Breast epithelium (tissue), 4 donors: ENCODE measurements at regions not wholly inside any gene's neighbourhood (a gene's known extent, or its start where the extent isn't known, plus 50 kb on each side); places are given as distances from the start of the nearest gene placed in this dataset.

Experiments used
- DNase-seq, 2 donors: peaks; one replicate each; pipeline ENCODE4 v3.0.0-alpha.2; 2019; ENCODE audit warnings: low spot score in 2 of 2
- H3K27ac ChIP-seq, 2 donors: fragments of 200-600 bp; sonication (generic) in 1 of 2; one replicate each; pipeline ENCODE4 v1.5.1; 2016 to 2019; ENCODE audit warnings: mild to moderate bottlenecking in 1 of 2
- H3K27me3 ChIP-seq, 2 donors: fragments of 200-600 bp; sonication (generic) in 1 of 2; one replicate each; pipeline versions ENCODE4 v1.5.1 to v1.6.0; 2017 to 2019; ENCODE audit warnings: control low read depth in 1 of 2, mild to moderate bottlenecking in 1 of 2
- H3K36me3 ChIP-seq: fragments of 200-600 bp; one replicate; pipeline ENCODE4 v1.5.1; 2019
- H3K4me1 ChIP-seq, 2 donors: fragments of 200-600 bp; sonication (generic); one replicate each; pipeline ENCODE4 v1.5.1; 2016 to 2019; ENCODE audit warnings: control low read depth in 1 of 2
- H3K4me3 ChIP-seq, 3 donors: fragments of 200-600 bp; sonication (generic); 1 replicate in 2 of 3; 2 replicates in 1 of 3; pipeline ENCODE4 v1.5.1; 2016 to 2019; ENCODE audit warnings: mild to moderate bottlenecking in 3 of 3, moderate library complexity in 2 of 3
- H3K9me3 ChIP-seq, 2 donors: fragments of 200-600 bp; sonication (generic) in 1 of 2; one replicate each; pipeline ENCODE4 v1.5.1; 2016 to 2019; ENCODE audit warnings: control low read depth in 1 of 2
- CTCF ChIP-seq, 3 donors: fragments of 450-650 bp; IDR thresholded peaks; one replicate each; pipeline ENCODE4 v1.5.1; 2016 to 2017; ENCODE audit warnings: antibody characterized with exemption in 3 of 3, mild to moderate bottlenecking in 3 of 3, moderate library complexity in 3 of 3
- POLR2A ChIP-seq: fragments of 450-650 bp; IDR thresholded peaks from one replicate; pipeline ENCODE4 v1.6.1; 2016; ENCODE audit warnings: antibody characterized with exemption, mild to moderate bottlenecking, moderate library complexity
- POLR2AphosphoS5 ChIP-seq, 3 donors: sonication (generic); formaldehyde crosslinking; IDR thresholded peaks; one replicate each; pipeline ENCODE4 v1.6.1; 2017; ENCODE audit warnings: antibody characterized with exemption in 3 of 3
- intact Hi-C: fragments of 100-400 bp; cut with DNase I; formaldehyde crosslinking; loops from one replicate; pipeline ENCODE4 v1.15.1; 2023; ENCODE audit warnings: low total_unique reads

GRCh38 chr5:43967165-43967564 is 364.2 kb downstream of the NNT start:
- Histone ChIP-seq H3K4me1 (no peaks in the 10 kb centered on the region), H3K4me3 (no peak overlapping the region), H3K27me3 (no peaks in the 10 kb centered on the region), H3K27ac (no peak overlapping the region), H3K36me3 (no peaks in the 10 kb centered on the region), H3K9me3 (no peaks in the 10 kb centered on the region)
- DNase-seq, result no peak
- TF ChIP-seq POLR2A, result no peak
- TF ChIP-seq CTCF (IDR thresholded peaks at IDR 0.05), result no peak
- no peak for TF ChIP-seq POLR2AphosphoS5 (IDR thresholded peaks at IDR 0.05)
- intact Hi-C loops, result no loop called here

GRCh38 chr5:43959144-43959543 is 356.2 kb downstream of the NNT start:
- H3K4me1 ChIP-seq, result no peaks in the 10 kb centered on the region
- TF ChIP-seq POLR2A (no peak), CTCF (IDR thresholded peaks at IDR 0.05) (no peak), POLR2AphosphoS5 (IDR thresholded peaks at IDR 0.05) (no peak)
- H3K9me3 ChIP-seq, result peaks cover 0 to 10% of the 10 kb centered on the region in 2 donors
- no peaks in the 10 kb centered on the region for H3K27me3 ChIP-seq
- intact Hi-C loops, result no loop called here
- no peak overlapping the region for H3K4me3 ChIP-seq
- DNase-seq, result no peak
- H3K27ac ChIP-seq, result no peak overlapping the region
- H3K36me3 ChIP-seq, result no peaks in the 10 kb centered on the region

GRCh38 chr5:43947935-43948334 is 345.0 kb downstream of the NNT start:
- no peak for DNase-seq
- Histone ChIP-seq H3K4me1 (no peaks in the 10 kb centered on the region), H3K27ac (no peak overlapping the region), H3K27me3 (no peaks in the 10 kb centered on the region), H3K36me3 (no peaks in the 10 kb centered on the region), H3K9me3 (peaks cover 4 to 12% of the 10 kb centered on the region in 2 donors), H3K4me3 (no peak overlapping the region)
- TF ChIP-seq POLR2A (no peak), POLR2AphosphoS5 (IDR thresholded peaks at IDR 0.05) (peak in 1 of 3 donors; percentile 44), CTCF (IDR thresholded peaks at IDR 0.05) (no peak)
- intact Hi-C loops, result no loop called here

- DNase-seq, result no peak
- Histone ChIP-seq H3K4me3 (no peak overlapping the region), H3K9me3 (peaks cover 4 to 18% of the 10 kb centered on the region in 2 donors), H3K36me3 (no peaks in the 10 kb centered on the region), H3K4me1 (no peaks in the 10 kb centered on the region), H3K27ac (no peak overlapping the region), H3K27me3 (no peaks in the 10 kb centered on the region)
- intact Hi-C loops, result no loop called here
- TF ChIP-seq POLR2AphosphoS5 (IDR thresholded peaks at IDR 0.05) (no peak), POLR2A (no peak), CTCF (IDR thresholded peaks at IDR 0.05) (no peak)
These were observed 338.8 kb downstream of the NNT start for GRCh38 chr5:43941806-43942205.

GRCh38 chr5:43940562-43940961 is 337.6 kb downstream of the NNT start:
- TF ChIP-seq POLR2AphosphoS5 (IDR thresholded peaks at IDR 0.05) (no peak), CTCF (IDR thresholded peaks at IDR 0.05) (no peak), POLR2A (no peak)
- Histone ChIP-seq H3K27ac (no peak overlapping the region), H3K4me1 (no peaks in the 10 kb centered on the region), H3K27me3 (no peaks in the 10 kb centered on the region), H3K9me3 (peaks cover 0 to 7% of the 10 kb centered on the region in 2 donors), H3K4me3 (no peak overlapping the region), H3K36me3 (no peaks in the 10 kb centered on the region)
- intact Hi-C loops, result no loop called here
- DNase-seq, result no peak
